ENCODE measurements at regions not wholly inside any gene's neighbourhood (a gene's known extent, or its start where the extent isn't known, plus 50 kb on each side); places are given as distances from the start of the nearest gene placed in this dataset.

DNA sequence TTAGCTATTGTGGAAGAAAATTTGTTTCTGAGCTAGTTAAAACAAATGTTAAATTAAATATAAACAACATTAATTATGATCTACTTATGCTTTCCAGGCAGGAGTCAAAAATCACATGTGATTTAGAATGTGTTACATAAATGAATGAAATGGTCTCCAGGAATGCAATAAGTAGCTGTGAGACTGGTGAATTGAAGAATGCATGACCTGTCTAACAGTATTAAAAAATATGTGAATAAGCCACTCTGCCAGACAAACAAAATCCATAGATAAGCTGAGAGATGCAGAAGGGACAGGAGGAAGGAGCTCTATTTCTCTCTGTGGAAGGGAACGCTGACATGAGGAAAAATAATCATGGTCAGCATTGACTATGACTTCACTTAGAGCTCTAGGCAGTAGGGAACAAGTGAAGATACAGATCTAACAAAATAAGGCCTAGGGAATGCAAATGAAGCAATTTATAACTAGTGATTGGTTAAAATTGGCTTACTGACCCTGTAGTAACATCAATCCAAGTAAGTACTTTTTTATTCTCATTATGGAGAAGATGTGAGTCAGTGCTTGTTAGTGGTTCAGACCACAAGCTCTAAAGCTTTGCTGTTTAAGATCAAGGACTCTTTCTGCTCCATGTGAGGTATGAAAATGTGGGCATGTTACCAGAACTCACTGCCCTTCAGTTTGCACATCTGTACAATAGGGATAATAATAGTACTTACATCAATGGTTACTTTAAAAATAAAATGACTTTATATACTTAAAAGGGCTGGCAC, 432.6 kb downstream of the MMUT start:
- TF ChIP-seq CTCF (IDR thresholded peaks at IDR 0.05) (no peak), POLR2A (IDR thresholded peaks at IDR 0.05) (no peak)
